ENCODE measurements at regions not wholly inside any gene's neighbourhood (a gene's known extent, or its start where the extent isn't known, plus 50 kb on each side); places are given as distances from the start of the nearest gene placed in this dataset.

DNA sequence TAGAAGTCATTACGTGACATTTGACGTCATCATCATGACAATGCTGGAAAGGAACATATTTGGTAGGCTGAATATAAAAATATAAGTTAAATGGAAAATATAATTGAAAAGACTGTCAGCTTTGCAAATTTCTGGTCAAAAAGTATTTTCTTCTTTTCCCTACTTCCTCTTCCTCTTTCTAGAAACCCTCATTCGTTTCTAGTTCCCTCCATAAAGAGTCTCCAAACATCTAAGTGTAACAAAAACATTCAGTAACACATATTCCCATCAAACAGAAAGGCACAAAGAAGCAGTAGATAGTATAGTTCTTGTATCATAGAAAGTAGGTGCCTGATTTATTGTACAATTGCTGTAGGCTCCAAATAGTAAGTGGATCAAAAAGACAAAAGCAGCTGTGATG is 150.8 kb upstream of the FAM83B start:
- H3K27me3 ChIP-seq (ENCODE audit: control insufficient read depth, insufficient read depth, low read length) = no peaks in the 10 kb centered on the region
- no CpG with 5 or more reads among the region's 3 CpGs for WGBS (ENCODE audit: insufficient coverage)

GRCh38 chr6:54697424-54697823 is 149.1 kb upstream of the FAM83B start:
- DNase-seq (ENCODE audit: low read depth in 4 of 6, low spot score in 6 of 6) = no peak
- Histone ChIP-seq H3K9me3 (ENCODE audit: control insufficient read depth, insufficient read depth, low read length) (no peaks in the 10 kb centered on the region), H3K27me3 (ENCODE audit: control insufficient read depth, insufficient read depth, low read length) (no peaks in the 10 kb centered on the region), H3K4me1 (ENCODE audit: control insufficient read depth, insufficient read depth, low read length) (no peaks in the 10 kb centered on the region), H3K4me3 (ENCODE audit: low read depth, low read length) (no peak overlapping the region), H3K27ac (ENCODE audit: low read depth, low read length) (no peak overlapping the region), H3K36me3 (ENCODE audit: control insufficient read depth, insufficient read depth, low read length) (no peaks in the 10 kb centered on the region)
- 26% methylated on average over 3 of the region's 3 CpGs for WGBS (ENCODE audit: insufficient coverage)

More for the DNA sequence above, 150.8 kb upstream of the FAM83B start:
- DNase-seq (ENCODE audit: low read depth in 4 of 6, low spot score in 6 of 6) = no peak
- H3K9me3 ChIP-seq (ENCODE audit: control insufficient read depth, insufficient read depth, low read length) = no peaks in the 10 kb centered on the region
- H3K36me3 ChIP-seq (ENCODE audit: control insufficient read depth, insufficient read depth, low read length) = no peaks in the 10 kb centered on the region
- no peaks in the 10 kb centered on the region for H3K4me1 ChIP-seq (ENCODE audit: control insufficient read depth, insufficient read depth, low read length)
- H3K27ac ChIP-seq (ENCODE audit: low read depth, low read length) = no peak overlapping the region
- H3K4me3 ChIP-seq (ENCODE audit: low read depth, low read length) = no peak overlapping the region

DNA sequence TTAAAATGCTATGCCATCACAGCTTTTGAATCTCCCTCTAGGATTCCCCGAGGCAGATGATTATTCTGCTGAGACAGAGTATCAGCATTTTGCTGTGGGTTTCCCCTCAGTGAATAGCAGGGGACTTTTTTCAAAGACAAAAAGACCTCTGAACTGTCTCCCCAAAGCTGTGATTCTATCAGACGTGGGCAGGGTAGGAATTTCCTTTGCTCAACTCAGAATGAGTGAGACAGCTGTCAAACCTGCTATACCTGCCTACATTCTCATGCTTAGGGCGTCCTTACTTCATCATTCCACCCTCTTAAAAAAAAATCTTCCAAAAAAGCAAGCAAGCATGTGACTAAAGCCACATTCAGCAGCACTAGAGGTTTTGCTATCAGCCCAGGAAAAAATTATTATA is 147.6 kb upstream of the FAM83B start:
- no peak for DNase-seq (ENCODE audit: low read depth in 4 of 6, low spot score in 6 of 6)
- Histone ChIP-seq H3K4me1 (ENCODE audit: control insufficient read depth, insufficient read depth, low read length) (no peaks in the 10 kb centered on the region), H3K4me3 (ENCODE audit: low read depth, low read length) (no peak overlapping the region), H3K27me3 (ENCODE audit: control insufficient read depth, insufficient read depth, low read length) (no peaks in the 10 kb centered on the region), H3K9me3 (ENCODE audit: control insufficient read depth, insufficient read depth, low read length) (no peaks in the 10 kb centered on the region), H3K36me3 (ENCODE audit: control insufficient read depth, insufficient read depth, low read length) (no peaks in the 10 kb centered on the region), H3K27ac (ENCODE audit: low read depth, low read length) (no peak overlapping the region)
- WGBS (ENCODE audit: insufficient coverage) = 63% methylated on average over 1 of the region's 3 CpGs

DNA sequence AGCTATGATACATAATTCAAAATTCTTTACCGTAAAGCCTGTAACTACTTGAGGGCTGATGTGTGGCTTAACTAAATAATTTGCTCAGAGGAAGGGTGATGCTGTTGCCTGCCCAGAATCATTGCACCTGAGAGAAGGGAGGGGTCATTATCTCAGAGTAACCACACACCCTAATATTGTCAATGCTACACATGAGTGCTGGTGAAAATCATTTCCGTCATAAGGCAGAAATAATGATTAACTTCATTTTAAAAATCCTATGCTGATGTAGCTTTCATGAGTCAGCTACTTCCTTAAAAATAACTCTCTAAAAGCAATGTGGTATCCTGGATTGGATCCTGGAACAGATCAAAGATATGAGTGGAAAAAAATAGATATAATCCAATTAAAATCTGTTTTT is 146.4 kb upstream of the FAM83B start:
- no peaks in the 10 kb centered on the region for H3K27me3 ChIP-seq (ENCODE audit: control insufficient read depth, insufficient read depth, low read length)
- WGBS (ENCODE audit: insufficient coverage) = no CpG with 5 or more reads among the region's 2 CpGs
- H3K9me3 ChIP-seq (ENCODE audit: control insufficient read depth, insufficient read depth, low read length) = no peaks in the 10 kb centered on the region
- no peaks in the 10 kb centered on the region for H3K4me1 ChIP-seq (ENCODE audit: control insufficient read depth, insufficient read depth, low read length)
- no peak for DNase-seq (ENCODE audit: low read depth in 4 of 6, low spot score in 6 of 6)
- H3K36me3 ChIP-seq (ENCODE audit: control insufficient read depth, insufficient read depth, low read length) = no peaks in the 10 kb centered on the region
- H3K4me3 ChIP-seq (ENCODE audit: low read depth, low read length) = no peak overlapping the region
- no peak overlapping the region for H3K27ac ChIP-seq (ENCODE audit: low read depth, low read length)

GRCh38 chr6:54702772-54703171 is 143.8 kb upstream of the FAM83B start:
- Histone ChIP-seq H3K36me3 (ENCODE audit: control insufficient read depth, insufficient read depth, low read length) (no peaks in the 10 kb centered on the region), H3K4me3 (ENCODE audit: low read depth, low read length) (no peak overlapping the region), H3K9me3 (ENCODE audit: control insufficient read depth, insufficient read depth, low read length) (no peaks in the 10 kb centered on the region), H3K4me1 (ENCODE audit: control insufficient read depth, insufficient read depth, low read length) (no peaks in the 10 kb centered on the region), H3K27me3 (ENCODE audit: control insufficient read depth, insufficient read depth, low read length) (no peaks in the 10 kb centered on the region), H3K27ac (ENCODE audit: low read depth, low read length) (no peak overlapping the region)
- no CpG with 5 or more reads among the region's 3 CpGs for WGBS (ENCODE audit: insufficient coverage)
- no peak for DNase-seq (ENCODE audit: low read depth in 4 of 6, low spot score in 6 of 6)

DNA sequence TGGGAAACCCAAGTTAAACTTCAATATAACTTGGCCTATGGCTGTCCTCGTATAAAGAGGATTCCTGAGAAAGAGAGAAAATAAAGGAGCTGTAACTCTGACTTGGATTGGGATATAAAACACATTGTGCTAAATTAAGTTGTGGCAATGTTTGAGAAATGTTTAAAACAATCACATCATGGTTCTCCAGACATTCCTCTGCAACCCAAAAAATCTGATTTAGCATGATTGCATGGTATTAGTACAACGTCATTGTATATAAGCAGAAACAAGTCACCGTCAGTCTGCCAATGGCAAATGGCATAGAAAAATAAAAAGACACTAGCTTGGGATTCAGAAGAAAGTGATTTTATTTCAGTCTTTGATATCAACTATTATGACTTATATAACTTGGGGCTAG is 140.2 kb upstream of the FAM83B start:
- H3K27me3 ChIP-seq (ENCODE audit: control insufficient read depth, insufficient read depth, low read length) = no peaks in the 10 kb centered on the region
- WGBS (ENCODE audit: insufficient coverage) = no CpG with 5 or more reads among the region's 3 CpGs
- no peak overlapping the region for H3K4me3 ChIP-seq (ENCODE audit: low read depth, low read length)
- DNase-seq (ENCODE audit: low read depth in 4 of 6, low spot score in 6 of 6) = no peak
- H3K36me3 ChIP-seq (ENCODE audit: control insufficient read depth, insufficient read depth, low read length) = no peaks in the 10 kb centered on the region
- H3K4me1 ChIP-seq (ENCODE audit: control insufficient read depth, insufficient read depth, low read length) = no peaks in the 10 kb centered on the region
- H3K9me3 ChIP-seq (ENCODE audit: control insufficient read depth, insufficient read depth, low read length) = no peaks in the 10 kb centered on the region
- H3K27ac ChIP-seq (ENCODE audit: low read depth, low read length) = no peak overlapping the region

- H3K36me3 ChIP-seq (ENCODE audit: control insufficient read depth, insufficient read depth, low read length) = no peaks in the 10 kb centered on the region
- H3K27me3 ChIP-seq (ENCODE audit: control insufficient read depth, insufficient read depth, low read length) = no peaks in the 10 kb centered on the region
- WGBS (ENCODE audit: insufficient coverage) = no CpG with 5 or more reads among the region's 4 CpGs
- H3K4me3 ChIP-seq (ENCODE audit: low read depth, low read length) = no peak overlapping the region
- H3K4me1 ChIP-seq (ENCODE audit: control insufficient read depth, insufficient read depth, low read length) = no peaks in the 10 kb centered on the region
- H3K9me3 ChIP-seq (ENCODE audit: control insufficient read depth, insufficient read depth, low read length) = no peaks in the 10 kb centered on the region
- DNase-seq (ENCODE audit: low read depth in 4 of 6, low spot score in 6 of 6) = no peak
- H3K27ac ChIP-seq (ENCODE audit: low read depth, low read length) = no peak overlapping the region
Observed at GRCh38 chr6:54706844-54707605, 139.5 kb upstream of the FAM83B start.

DNA sequence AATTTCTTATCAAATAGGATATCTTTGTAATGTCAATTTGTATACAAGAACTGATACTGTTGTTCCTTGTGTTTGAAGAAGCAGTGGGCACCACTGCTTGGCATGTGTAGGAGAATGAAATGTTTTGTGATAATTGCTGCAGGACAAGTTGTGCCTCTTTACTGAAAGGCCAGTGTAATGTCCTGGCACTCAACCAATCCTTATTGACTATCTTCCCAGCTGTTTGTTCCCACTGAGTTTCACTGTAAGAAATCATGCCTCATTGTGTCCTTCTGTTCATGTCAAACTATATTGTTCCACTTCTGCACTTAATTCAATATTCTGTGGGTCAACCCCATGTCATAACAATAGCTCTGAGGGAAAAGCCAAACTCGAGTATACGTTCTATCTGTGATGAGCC is 136.1 kb upstream of the FAM83B start:
- no peaks in the 10 kb centered on the region for H3K9me3 ChIP-seq (ENCODE audit: control insufficient read depth, insufficient read depth, low read length)
- 80% methylated on average over 1 of the region's 2 CpGs for WGBS (ENCODE audit: insufficient coverage)
- no peaks in the 10 kb centered on the region for H3K36me3 ChIP-seq (ENCODE audit: control insufficient read depth, insufficient read depth, low read length)
- peak in 1 of 6 donors; percentile 24 for DNase-seq (ENCODE audit: low read depth in 4 of 6, low spot score in 6 of 6)
- no peaks in the 10 kb centered on the region for H3K4me1 ChIP-seq (ENCODE audit: control insufficient read depth, insufficient read depth, low read length)
- H3K4me3 ChIP-seq (ENCODE audit: low read depth, low read length) = no peak overlapping the region
- H3K27ac ChIP-seq (ENCODE audit: low read depth, low read length) = no peak overlapping the region
- H3K27me3 ChIP-seq (ENCODE audit: control insufficient read depth, insufficient read depth, low read length) = no peaks in the 10 kb centered on the region

GRCh38 chr6:54716010-54716409 is 130.6 kb upstream of the FAM83B start:
- DNase-seq (ENCODE audit: low read depth in 4 of 6, low spot score in 6 of 6) = no peak
- Histone ChIP-seq H3K4me1 (ENCODE audit: control insufficient read depth, insufficient read depth, low read length) (no peaks in the 10 kb centered on the region), H3K4me3 (ENCODE audit: low read depth, low read length) (no peak overlapping the region), H3K27ac (ENCODE audit: low read depth, low read length) (no peak overlapping the region), H3K36me3 (ENCODE audit: control insufficient read depth, insufficient read depth, low read length) (no peaks in the 10 kb centered on the region), H3K9me3 (ENCODE audit: control insufficient read depth, insufficient read depth, low read length) (no peaks in the 10 kb centered on the region), H3K27me3 (ENCODE audit: control insufficient read depth, insufficient read depth, low read length) (no peaks in the 10 kb centered on the region)
- WGBS (ENCODE audit: insufficient coverage) = 100% methylated on average over 2 of the region's 6 CpGs

GRCh38 chr6:54716877-54717276 is 129.7 kb upstream of the FAM83B start:
- H3K4me3 ChIP-seq (ENCODE audit: low read depth, low read length) = no peak overlapping the region
- H3K27me3 ChIP-seq (ENCODE audit: control insufficient read depth, insufficient read depth, low read length) = no peaks in the 10 kb centered on the region
- DNase-seq (ENCODE audit: low read depth in 4 of 6, low spot score in 6 of 6) = no peak
- H3K4me1 ChIP-seq (ENCODE audit: control insufficient read depth, insufficient read depth, low read length) = no peaks in the 10 kb centered on the region
- H3K9me3 ChIP-seq (ENCODE audit: control insufficient read depth, insufficient read depth, low read length) = no peaks in the 10 kb centered on the region
- H3K36me3 ChIP-seq (ENCODE audit: control insufficient read depth, insufficient read depth, low read length) = no peaks in the 10 kb centered on the region
- no CpG with 5 or more reads among the region's 3 CpGs for WGBS (ENCODE audit: insufficient coverage)
- no peak overlapping the region for H3K27ac ChIP-seq (ENCODE audit: low read depth, low read length)
